ENCODE measurements at regions not wholly inside any gene's neighbourhood (a gene's known extent, or its start where the extent isn't known, plus 50 kb on each side); places are given as distances from the start of the nearest gene placed in this dataset.

DNA sequence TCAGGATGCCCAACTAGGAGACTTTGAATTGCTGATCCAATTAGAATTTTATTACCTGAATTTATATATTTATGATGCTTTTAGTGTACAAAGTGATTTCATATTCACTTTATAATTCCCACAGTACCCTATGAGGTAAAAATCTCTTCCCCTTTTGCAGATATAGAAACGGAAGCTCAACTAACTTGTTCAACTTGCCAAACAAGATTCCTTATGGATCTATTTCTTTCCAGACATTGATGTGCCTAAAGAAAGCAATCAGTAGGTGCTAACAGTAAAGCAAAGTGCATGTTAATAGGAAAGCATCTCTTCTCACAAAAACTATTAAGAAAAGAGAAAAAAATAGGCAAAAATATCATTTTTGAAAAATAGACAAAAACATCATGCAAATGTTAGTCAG, 65.9 kb upstream of the PPP1R12A start (continued):
- TF ChIP-seq, protein P1, sequence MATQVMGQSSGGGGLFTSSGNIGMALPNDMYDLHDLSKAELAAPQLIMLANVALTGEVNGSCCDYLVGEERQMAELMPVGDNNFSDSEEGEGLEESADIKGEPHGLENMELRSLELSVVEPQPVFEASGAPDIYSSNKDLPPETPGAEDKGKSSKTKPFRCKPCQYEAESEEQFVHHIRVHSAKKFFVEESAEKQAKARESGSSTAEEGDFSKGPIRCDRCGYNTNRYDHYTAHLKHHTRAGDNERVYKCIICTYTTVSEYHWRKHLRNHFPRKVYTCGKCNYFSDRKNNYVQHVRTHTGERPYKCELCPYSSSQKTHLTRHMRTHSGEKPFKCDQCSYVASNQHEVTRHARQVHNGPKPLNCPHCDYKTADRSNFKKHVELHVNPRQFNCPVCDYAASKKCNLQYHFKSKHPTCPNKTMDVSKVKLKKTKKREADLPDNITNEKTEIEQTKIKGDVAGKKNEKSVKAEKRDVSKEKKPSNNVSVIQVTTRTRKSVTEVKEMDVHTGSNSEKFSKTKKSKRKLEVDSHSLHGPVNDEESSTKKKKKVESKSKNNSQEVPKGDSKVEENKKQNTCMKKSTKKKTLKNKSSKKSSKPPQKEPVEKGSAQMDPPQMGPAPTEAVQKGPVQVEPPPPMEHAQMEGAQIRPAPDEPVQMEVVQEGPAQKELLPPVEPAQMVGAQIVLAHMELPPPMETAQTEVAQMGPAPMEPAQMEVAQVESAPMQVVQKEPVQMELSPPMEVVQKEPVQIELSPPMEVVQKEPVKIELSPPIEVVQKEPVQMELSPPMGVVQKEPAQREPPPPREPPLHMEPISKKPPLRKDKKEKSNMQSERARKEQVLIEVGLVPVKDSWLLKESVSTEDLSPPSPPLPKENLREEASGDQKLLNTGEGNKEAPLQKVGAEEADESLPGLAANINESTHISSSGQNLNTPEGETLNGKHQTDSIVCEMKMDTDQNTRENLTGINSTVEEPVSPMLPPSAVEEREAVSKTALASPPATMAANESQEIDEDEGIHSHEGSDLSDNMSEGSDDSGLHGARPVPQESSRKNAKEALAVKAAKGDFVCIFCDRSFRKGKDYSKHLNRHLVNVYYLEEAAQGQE (IDR thresholded peaks at IDR 0.05; ENCODE audit: low read depth, low read length), result no peak
- TF ChIP-seq CHD2 (IDR thresholded peaks at IDR 0.05; ENCODE audit: low read length, partially characterized antibody) (no peak), RFX5 (IDR thresholded peaks at IDR 0.05; ENCODE audit: low read length) (no peak), JUND (IDR thresholded peaks at IDR 0.05) (no peak), NFIC (IDR thresholded peaks at IDR 0.05; ENCODE audit: borderline replicate concordance) (no peak), ELF1 (IDR thresholded peaks at IDR 0.05) (no peak), FOSL2 (IDR thresholded peaks at IDR 0.05; ENCODE audit: borderline replicate concordance, low read depth) (no peak), GABPA (IDR thresholded peaks at IDR 0.05; ENCODE audit: low read depth) (no peak), FOXJ3 (CRISPR knock-in tag; IDR thresholded peaks at IDR 0.05) (no peak), MEF2A (IDR thresholded peaks at IDR 0.05; ENCODE audit: borderline replicate concordance, low read depth) (no peak)
- TF ChIP-seq, protein P2, sequence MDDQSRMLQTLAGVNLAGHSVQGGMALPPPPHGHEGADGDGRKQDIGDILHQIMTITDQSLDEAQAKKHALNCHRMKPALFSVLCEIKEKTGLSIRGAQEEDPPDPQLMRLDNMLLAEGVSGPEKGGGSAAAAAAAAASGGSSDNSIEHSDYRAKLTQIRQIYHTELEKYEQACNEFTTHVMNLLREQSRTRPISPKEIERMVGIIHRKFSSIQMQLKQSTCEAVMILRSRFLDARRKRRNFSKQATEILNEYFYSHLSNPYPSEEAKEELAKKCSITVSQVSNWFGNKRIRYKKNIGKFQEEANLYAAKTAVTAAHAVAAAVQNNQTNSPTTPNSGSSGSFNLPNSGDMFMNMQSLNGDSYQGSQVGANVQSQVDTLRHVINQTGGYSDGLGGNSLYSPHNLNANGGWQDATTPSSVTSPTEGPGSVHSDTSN (IDR thresholded peaks at IDR 0.05), result no peak
- TF ChIP-seq, protein P3, sequence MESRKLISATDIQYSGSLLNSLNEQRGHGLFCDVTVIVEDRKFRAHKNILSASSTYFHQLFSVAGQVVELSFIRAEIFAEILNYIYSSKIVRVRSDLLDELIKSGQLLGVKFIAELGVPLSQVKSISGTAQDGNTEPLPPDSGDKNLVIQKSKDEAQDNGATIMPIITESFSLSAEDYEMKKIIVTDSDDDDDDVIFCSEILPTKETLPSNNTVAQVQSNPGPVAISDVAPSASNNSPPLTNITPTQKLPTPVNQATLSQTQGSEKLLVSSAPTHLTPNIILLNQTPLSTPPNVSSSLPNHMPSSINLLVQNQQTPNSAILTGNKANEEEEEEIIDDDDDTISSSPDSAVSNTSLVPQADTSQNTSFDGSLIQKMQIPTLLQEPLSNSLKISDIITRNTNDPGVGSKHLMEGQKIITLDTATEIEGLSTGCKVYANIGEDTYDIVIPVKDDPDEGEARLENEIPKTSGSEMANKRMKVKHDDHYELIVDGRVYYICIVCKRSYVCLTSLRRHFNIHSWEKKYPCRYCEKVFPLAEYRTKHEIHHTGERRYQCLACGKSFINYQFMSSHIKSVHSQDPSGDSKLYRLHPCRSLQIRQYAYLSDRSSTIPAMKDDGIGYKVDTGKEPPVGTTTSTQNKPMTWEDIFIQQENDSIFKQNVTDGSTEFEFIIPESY (IDR thresholded peaks at IDR 0.05; ENCODE audit: borderline replicate concordance, low read depth), result no peak

DNA sequence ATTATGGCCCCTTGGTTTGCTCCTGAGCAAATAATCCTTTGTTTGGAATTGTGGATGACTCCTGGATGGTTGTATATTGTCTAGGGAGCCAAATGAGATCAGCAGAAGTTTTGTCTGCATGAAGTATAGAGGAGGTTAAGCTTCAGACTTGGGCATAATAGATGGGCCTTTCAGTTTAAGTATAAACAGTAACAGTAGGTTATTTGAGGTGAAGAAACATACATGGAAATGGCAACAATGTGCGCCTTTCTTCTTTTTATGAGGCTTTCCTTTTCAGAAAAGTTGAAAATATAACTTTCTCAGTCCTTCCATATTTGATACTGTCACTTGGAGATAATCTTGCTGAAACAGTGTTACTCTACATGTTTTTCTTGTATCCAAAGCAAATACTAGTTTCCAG, 63.7 kb upstream of the PPP1R12A start:
- POLR2A ChIA-PET, result no interaction called here
- WGBS (ENCODE audit: low lambda C conversion rate), result 88% methylated on average over 1 of the region's 1 CpG
- TF ChIP-seq, protein P3 (IDR thresholded peaks at IDR 0.05; ENCODE audit: borderline replicate concordance, low read depth), result no peak
- TF ChIP-seq CHD2 (IDR thresholded peaks at IDR 0.05; ENCODE audit: low read length, partially characterized antibody) (no peak), SMC3 (IDR thresholded peaks at IDR 0.05; ENCODE audit: low read depth, low read length) (no peak), YY1 (IDR thresholded peaks at IDR 0.05; ENCODE audit: low read depth) (no peak), POLR2AphosphoS5 (IDR thresholded peaks at IDR 0.05; ENCODE audit: low read depth, low read length) (no peak), MXI1 (IDR thresholded peaks at IDR 0.05; ENCODE audit: low read depth, low read length) (no peak), ELF1 (IDR thresholded peaks at IDR 0.05) (no peak), FOXM1 (IDR thresholded peaks at IDR 0.05; ENCODE audit: low read depth) (no peak), EP300 (IDR thresholded peaks at IDR 0.05; ENCODE audit: borderline replicate concordance in 1 of 2, low read depth in 1 of 2, low read length in 1 of 2) (no peak)
- TF ChIP-seq, protein P4, sequence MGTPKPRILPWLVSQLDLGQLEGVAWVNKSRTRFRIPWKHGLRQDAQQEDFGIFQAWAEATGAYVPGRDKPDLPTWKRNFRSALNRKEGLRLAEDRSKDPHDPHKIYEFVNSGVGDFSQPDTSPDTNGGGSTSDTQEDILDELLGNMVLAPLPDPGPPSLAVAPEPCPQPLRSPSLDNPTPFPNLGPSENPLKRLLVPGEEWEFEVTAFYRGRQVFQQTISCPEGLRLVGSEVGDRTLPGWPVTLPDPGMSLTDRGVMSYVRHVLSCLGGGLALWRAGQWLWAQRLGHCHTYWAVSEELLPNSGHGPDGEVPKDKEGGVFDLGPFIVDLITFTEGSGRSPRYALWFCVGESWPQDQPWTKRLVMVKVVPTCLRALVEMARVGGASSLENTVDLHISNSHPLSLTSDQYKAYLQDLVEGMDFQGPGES (IDR thresholded peaks at IDR 0.05; ENCODE audit: low read depth, low read length), result no peak
- TF ChIP-seq, protein P5, sequence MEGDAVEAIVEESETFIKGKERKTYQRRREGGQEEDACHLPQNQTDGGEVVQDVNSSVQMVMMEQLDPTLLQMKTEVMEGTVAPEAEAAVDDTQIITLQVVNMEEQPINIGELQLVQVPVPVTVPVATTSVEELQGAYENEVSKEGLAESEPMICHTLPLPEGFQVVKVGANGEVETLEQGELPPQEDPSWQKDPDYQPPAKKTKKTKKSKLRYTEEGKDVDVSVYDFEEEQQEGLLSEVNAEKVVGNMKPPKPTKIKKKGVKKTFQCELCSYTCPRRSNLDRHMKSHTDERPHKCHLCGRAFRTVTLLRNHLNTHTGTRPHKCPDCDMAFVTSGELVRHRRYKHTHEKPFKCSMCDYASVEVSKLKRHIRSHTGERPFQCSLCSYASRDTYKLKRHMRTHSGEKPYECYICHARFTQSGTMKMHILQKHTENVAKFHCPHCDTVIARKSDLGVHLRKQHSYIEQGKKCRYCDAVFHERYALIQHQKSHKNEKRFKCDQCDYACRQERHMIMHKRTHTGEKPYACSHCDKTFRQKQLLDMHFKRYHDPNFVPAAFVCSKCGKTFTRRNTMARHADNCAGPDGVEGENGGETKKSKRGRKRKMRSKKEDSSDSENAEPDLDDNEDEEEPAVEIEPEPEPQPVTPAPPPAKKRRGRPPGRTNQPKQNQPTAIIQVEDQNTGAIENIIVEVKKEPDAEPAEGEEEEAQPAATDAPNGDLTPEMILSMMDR (IDR thresholded peaks at IDR 0.05), result no peak

More for the DNA sequence above, 63.7 kb upstream of the PPP1R12A start:
- H2AFZ ChIP-seq (ENCODE audit: low read depth), result no peak overlapping the region
- no peaks in the 10 kb centered on the region for H3F3A ChIP-seq (replicated peaks; ENCODE audit: insufficient read depth)
- CTCF ChIA-PET, result interaction anchor here (1.0 kb wide), 1 partner anchor 24 kb away, joined by 3 read pairs; no protein-coding TSS in a partner anchor
- H3K27me3 ChIP-seq (ENCODE audit: insufficient read depth), result no peaks in the 10 kb centered on the region
- H3K4me3 ChIP-seq (ENCODE audit: low read depth in 2 of 2, low read length in 1 of 2), result no peak overlapping the region
- H4K20me1 ChIP-seq (ENCODE audit: insufficient read depth), result no peaks in the 10 kb centered on the region
- no peaks in the 10 kb centered on the region for H3K9me2 ChIP-seq
- H3K36me3 ChIP-seq (replicated peaks in 1 of 2; ENCODE audit: control insufficient read depth in 1 of 2, insufficient read depth in 2 of 2, low read length in 1 of 2), result no peaks in the 10 kb centered on the region
- no peaks in the 10 kb centered on the region for H3K9me3 ChIP-seq
- no peaks in the 10 kb centered on the region for H3K79me2 ChIP-seq (ENCODE audit: insufficient read depth)
- no peak overlapping the region for H3K4me2 ChIP-seq
- H3K27ac ChIP-seq (ENCODE audit: low read depth in 2 of 2, low read length in 1 of 2), result no peak overlapping the region
- H3K4me1 ChIP-seq (ENCODE audit: control insufficient read depth in 1 of 2, insufficient read depth in 2 of 2, low read depth in 1 of 2, low read length in 1 of 2), result no peaks in the 10 kb centered on the region
- no peak for DNase-seq
- H3K9ac ChIP-seq, result no peak overlapping the region
